Muscle layer of colon (tissue), 2 donors: ENCODE measurements at regions not wholly inside any gene's neighbourhood (a gene's known extent, or its start where the extent isn't known, plus 50 kb on each side); places are given as distances from the start of the nearest gene placed in this dataset.

ENCODE experiments used
- H3K27ac ChIP-seq: one replicate; pipeline ENCODE4 v1.7.0; 2013; ENCODE audit warnings: low read depth, mild to moderate bottlenecking, low read length, moderate library complexity
- H3K27me3 ChIP-seq, 2 donors: one replicate each; pipeline ENCODE4 v1.7.0; 2013; ENCODE audit warnings: low read length in 2 of 2, mild to moderate bottlenecking in 2 of 2; ENCODE audit not compliant: insufficient read depth in 2 of 2, control insufficient read depth in 1 of 2
- H3K36me3 ChIP-seq: one replicate; pipeline ENCODE4 v1.7.0; 2013; ENCODE audit warnings: mild to moderate bottlenecking, low read length; ENCODE audit not compliant: insufficient read depth
- H3K4me1 ChIP-seq: one replicate; pipeline ENCODE4 v1.7.0; 2013; ENCODE audit warnings: mild to moderate bottlenecking, low read length; ENCODE audit not compliant: insufficient read depth
- H3K4me3 ChIP-seq, 2 donors: one replicate each; pipeline ENCODE4 v1.7.0; 2013; ENCODE audit warnings: low read length in 2 of 2, low read depth in 1 of 2, mild to moderate bottlenecking in 1 of 2, moderate library complexity in 1 of 2
- H3K9ac ChIP-seq: one replicate; pipeline ENCODE4 v1.7.0; 2013; ENCODE audit warnings: low read length
- H3K9me3 ChIP-seq: one replicate; pipeline ENCODE4 v1.7.0; 2013; ENCODE audit warnings: mild to moderate bottlenecking, low read length
- donor health status: abdominal sarcoma.
- donor health status: Adenocarcinoma of cecum.

DNA sequence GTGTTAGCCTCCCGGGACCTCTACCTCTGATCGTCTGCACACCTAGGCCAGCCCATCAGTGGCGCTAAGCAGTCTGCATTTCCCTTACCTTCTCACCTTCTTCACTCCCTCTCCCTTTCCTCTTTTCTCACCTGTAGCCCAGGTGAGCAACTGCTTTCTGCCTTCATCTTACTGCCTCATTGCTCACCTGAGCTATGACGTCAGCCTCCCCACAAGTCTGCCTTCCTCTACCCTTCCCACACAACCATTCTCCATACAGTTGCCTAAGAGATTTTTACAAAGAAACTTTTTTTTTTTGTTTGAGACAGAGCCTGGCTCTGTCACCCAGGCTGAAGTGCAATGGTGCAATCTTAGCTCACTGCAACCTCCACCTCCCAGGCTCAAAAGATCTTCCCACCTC is 136.3 kb downstream of the BCOR start:
- Histone ChIP-seq H3K9ac (no peak overlapping the region), H3K4me3 (no peak overlapping the region), H3K27ac (no peak overlapping the region), H3K36me3 (no peaks in the 10 kb centered on the region), H3K4me1 (no peaks in the 10 kb centered on the region), H3K9me3 (no peaks in the 10 kb centered on the region), H3K27me3 (no peaks in the 10 kb centered on the region)

DNA sequence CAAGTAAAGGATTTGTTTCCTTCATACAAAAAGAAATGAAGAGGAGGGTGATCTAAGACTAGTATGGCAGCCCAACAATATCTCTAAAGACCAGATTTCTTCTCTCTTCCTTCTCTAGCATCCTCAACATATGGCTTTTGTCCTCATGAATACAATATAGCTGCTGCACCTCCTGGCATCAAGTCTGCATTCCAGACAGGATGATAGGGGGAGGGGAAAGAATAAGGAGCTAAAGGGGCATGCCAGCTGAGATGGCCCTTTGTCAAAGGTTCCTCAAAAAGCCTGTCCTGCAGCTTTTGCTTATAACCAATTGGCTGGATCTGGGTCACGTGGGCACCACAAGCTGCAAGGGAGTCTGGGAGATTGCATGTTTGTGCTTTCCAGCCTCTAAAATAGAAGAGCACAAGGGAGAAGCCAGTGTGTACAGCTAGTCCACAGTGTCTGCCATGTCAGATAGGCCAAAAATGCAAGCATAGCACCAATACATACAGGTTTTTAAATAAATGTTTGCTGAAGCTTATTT is 132.6 kb downstream of the BCOR start:
- Histone ChIP-seq H3K9ac (no peak overlapping the region), H3K9me3 (no peaks in the 10 kb centered on the region), H3K27me3 (no peaks in the 10 kb centered on the region), H3K27ac (no peak overlapping the region), H3K4me1 (no peaks in the 10 kb centered on the region), H3K36me3 (no peaks in the 10 kb centered on the region), H3K4me3 (no peak overlapping the region)

DNA sequence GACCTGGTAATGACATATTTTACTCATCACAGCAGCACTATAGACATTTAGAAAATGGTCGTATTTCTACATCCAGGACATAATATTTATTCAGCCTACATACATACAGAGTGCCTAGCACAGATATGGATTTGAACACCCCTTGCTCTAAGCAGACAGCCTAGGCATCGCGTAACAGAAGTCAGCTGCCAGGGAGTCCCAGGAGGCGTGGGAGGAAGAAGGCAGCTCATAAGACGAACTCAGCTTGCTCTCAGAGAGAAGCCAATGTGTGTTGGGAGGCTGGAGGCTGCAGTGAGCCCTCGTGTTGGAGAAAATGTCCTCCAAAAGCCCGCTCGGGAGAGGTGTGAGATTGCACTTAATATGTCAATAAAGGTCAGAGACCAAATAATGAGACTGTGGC is 131.6 kb downstream of the BCOR start:
- Histone ChIP-seq H3K9ac (no peak overlapping the region), H3K9me3 (no peaks in the 10 kb centered on the region), H3K4me1 (no peaks in the 10 kb centered on the region), H3K36me3 (no peaks in the 10 kb centered on the region), H3K27ac (no peak overlapping the region), H3K27me3 (no peaks in the 10 kb centered on the region), H3K4me3 (no peak overlapping the region)

DNA sequence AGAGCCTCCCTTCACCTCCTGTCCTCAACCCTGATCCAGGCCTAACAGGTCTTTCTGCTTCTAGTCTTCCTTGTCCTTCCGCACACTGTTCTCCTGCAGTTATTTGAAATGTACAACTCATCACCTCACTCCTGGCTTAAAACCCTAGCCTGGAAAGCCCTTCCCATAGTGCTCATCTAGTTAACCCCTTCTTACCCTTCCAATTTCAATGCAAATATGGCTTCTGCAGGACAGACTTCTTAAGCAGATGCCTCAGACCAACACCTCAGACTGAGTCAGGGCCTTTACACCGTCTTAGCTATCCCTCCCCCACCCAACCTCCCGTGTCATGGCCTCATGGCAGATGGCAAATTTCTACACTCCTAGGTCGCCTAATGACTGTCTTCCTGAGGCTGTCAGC is 130.4 kb downstream of the BCOR start:
- H3K36me3 ChIP-seq = no peaks in the 10 kb centered on the region
- no peak overlapping the region for H3K27ac ChIP-seq
- no peak overlapping the region for H3K4me3 ChIP-seq
- H3K9ac ChIP-seq = no peak overlapping the region
- H3K4me1 ChIP-seq = no peaks in the 10 kb centered on the region
- H3K9me3 ChIP-seq = peaks cover 9% of the 10 kb centered on the region
- H3K27me3 ChIP-seq = no peaks in the 10 kb centered on the region

DNA sequence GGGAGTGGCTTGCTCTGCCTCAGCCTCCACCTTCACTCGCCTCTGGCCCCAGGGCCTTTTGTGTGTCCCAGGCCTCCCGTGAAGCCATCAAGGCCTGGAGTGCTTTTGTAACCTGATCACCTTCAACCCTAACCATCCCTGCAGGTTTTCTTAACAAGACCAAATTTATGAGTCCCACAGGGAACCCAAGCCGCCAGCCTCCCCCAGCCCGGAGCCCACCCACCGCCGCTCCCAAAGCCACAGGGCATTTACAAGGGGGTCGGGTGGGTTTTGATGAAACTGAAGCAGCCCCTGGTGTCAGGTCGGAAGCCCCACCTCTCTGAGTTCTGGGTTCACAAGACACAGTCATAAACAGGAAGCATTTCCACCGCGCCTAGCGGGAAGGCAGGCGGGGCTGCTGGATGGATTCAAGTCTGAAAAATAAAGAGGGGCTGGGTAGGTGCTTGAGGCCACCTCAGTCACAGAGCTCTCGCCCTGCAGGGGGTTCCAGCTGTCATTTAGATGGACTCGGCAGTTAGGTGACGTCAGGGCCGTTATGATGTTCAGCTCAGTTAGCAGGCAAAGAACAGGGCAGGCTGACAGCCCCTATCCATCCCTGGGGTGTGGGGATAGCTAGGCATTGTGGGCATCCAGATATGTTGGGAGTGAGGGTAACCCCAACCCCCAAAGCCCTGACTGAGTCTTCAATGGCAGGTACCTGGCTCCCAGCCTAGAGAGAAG is 128.5 kb downstream of the BCOR start:
- H3K27ac ChIP-seq = no peak overlapping the region
- peaks cover 0 to 7% of the 10 kb centered on the region in 2 donors for H3K27me3 ChIP-seq
- H3K9ac ChIP-seq = no peak overlapping the region
- H3K4me1 ChIP-seq = no peaks in the 10 kb centered on the region
- H3K4me3 ChIP-seq = no peak overlapping the region
- peaks cover 12% of the 10 kb centered on the region for H3K9me3 ChIP-seq
- H3K36me3 ChIP-seq = no peaks in the 10 kb centered on the region

DNA sequence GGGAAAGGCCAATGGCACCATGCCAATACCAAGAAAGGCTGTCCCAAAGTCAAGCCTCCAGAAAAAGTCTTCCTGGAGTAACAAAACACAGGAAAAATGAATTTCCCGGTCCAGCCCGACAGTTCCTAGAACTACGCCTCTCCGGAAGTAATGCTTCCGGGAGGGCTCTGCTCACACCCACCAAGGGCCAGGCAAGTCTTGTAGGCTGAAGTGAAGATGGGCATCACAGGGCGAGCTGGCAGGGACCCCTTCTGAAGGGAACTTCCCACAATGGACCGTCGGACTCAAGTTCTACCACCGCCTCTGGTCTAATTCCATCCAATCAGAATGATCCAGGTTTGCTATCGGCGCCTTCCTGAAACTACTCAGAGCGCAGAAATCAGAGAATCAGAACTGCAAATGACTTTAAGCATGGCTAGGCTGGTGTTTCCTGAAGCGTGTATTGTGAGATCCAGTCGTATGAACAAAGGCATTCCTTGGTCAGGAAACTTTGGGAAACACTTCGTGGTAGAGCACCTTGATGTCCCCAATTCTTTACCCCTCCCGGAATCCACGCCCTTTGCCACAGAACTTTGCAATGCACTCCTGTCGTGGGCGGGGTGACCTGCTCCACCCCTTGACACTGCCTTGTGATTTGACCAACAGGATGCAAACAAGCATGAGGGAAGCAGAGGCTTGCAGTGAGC is 127.8 kb downstream of the BCOR start:
- Histone ChIP-seq H3K9ac (no peak overlapping the region), H3K4me1 (no peaks in the 10 kb centered on the region), H3K27me3 (peaks cover 0 to 7% of the 10 kb centered on the region in 2 donors), H3K9me3 (peaks cover 12% of the 10 kb centered on the region), H3K4me3 (no peak overlapping the region), H3K27ac (no peak overlapping the region), H3K36me3 (no peaks in the 10 kb centered on the region)

DNA sequence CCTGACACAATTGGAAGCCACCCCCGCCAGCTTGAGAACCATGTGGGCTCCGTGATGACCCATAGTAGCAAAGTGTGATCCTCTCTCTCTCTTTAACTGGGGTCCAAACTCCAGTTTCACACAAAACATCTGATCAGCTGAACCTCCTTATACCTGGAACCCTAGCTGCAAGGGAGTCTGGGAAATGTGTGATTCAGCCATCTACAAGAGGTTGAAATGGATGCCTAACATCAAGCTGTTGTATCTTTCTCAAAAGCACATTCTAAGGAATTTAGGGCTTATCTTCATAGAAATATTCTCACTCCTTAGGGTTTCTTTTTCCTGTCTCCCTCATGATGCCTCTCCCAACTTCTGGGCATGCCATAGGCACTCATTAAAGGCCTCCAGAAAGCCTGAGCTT is 126.0 kb downstream of the BCOR start:
- no peaks in the 10 kb centered on the region for H3K4me1 ChIP-seq
- H3K27me3 ChIP-seq = peaks cover 0 to 7% of the 10 kb centered on the region in 2 donors
- no peak overlapping the region for H3K4me3 ChIP-seq
- no peak overlapping the region for H3K9ac ChIP-seq
- H3K36me3 ChIP-seq = no peaks in the 10 kb centered on the region
- no peak overlapping the region for H3K27ac ChIP-seq
- H3K9me3 ChIP-seq = peaks cover 12% of the 10 kb centered on the region

DNA sequence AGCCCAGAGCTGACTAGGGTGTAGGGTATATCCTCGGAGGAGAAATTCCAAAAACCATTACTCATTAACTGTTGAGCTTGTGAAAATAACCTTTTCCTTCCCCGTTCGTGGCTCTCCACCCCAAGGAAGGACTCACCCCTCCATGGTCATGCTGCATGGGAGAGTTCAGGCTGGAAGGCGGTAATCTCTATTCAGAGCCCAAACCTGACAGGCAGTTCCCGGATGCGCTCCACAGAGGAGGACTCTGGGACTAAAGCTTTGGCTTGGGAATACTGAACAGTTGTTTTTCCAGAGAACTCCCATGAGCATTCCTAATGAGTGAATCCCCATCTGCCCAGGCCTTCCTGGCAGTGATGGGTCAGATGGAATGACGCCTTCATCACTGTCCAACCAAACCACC is 125.4 kb downstream of the BCOR start:
- peaks cover 0 to 7% of the 10 kb centered on the region in 2 donors for H3K27me3 ChIP-seq
- peaks cover 12% of the 10 kb centered on the region for H3K9me3 ChIP-seq
- no peak overlapping the region for H3K4me3 ChIP-seq
- no peak overlapping the region for H3K27ac ChIP-seq
- H3K36me3 ChIP-seq = no peaks in the 10 kb centered on the region
- H3K9ac ChIP-seq = no peak overlapping the region
- H3K4me1 ChIP-seq = no peaks in the 10 kb centered on the region

DNA sequence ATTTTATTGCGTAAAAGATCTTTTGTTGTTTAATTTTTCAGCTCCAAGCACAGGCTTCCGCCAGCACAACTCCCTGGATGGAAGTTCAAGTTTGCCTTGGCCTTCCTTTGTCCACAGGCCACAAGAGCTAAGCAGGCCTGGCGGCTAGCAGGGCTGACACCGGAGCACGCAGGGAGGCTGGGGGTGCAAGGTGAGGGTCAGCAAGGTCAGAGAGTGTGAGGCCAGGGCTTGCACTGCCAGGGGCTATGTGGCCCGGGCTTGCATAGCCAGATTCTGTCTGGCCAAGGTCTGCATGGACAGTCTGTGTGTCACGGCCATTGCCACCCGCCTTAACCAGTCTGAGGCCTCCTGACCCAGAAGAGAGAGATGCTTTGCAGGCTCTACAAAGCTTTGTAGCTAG is 123.9 kb downstream of the BCOR start:
- Histone ChIP-seq H3K9me3 (peaks cover 12% of the 10 kb centered on the region), H3K4me1 (no peaks in the 10 kb centered on the region)

DNA sequence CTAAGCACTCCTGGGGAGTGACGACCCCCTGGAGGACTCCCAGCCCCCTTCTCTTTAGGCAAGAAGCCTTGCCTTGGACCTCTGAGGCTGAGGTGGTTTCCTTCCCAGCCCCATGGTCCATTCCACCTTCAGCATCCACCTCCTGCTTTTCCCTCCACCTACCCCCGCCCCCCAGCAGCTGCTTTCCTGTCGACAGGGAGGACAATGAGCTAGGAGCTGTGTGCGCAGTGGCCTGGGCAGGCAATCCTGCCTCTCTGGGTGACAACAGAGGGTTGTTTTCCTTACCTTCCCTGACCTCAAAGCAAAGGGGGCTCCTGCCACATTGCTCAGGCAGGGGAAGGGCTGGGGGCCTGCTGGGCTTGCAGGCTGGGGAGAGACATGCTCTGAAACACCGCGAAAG is 123.5 kb downstream of the BCOR start:
- Histone ChIP-seq H3K4me1 (no peaks in the 10 kb centered on the region), H3K27ac (no peak overlapping the region), H3K27me3 (peaks cover 0 to 7% of the 10 kb centered on the region in 2 donors), H3K9ac (no peak overlapping the region), H3K36me3 (no peaks in the 10 kb centered on the region), H3K4me3 (no peak overlapping the region), H3K9me3 (peaks cover 12% of the 10 kb centered on the region)

More for the DNA sequence above, 123.9 kb downstream of the BCOR start:
- no peak overlapping the region for H3K9ac ChIP-seq
- H3K4me3 ChIP-seq = no peak overlapping the region
- no peak overlapping the region for H3K27ac ChIP-seq
- no peaks in the 10 kb centered on the region for H3K36me3 ChIP-seq
- peaks cover 0 to 7% of the 10 kb centered on the region in 2 donors for H3K27me3 ChIP-seq

DNA sequence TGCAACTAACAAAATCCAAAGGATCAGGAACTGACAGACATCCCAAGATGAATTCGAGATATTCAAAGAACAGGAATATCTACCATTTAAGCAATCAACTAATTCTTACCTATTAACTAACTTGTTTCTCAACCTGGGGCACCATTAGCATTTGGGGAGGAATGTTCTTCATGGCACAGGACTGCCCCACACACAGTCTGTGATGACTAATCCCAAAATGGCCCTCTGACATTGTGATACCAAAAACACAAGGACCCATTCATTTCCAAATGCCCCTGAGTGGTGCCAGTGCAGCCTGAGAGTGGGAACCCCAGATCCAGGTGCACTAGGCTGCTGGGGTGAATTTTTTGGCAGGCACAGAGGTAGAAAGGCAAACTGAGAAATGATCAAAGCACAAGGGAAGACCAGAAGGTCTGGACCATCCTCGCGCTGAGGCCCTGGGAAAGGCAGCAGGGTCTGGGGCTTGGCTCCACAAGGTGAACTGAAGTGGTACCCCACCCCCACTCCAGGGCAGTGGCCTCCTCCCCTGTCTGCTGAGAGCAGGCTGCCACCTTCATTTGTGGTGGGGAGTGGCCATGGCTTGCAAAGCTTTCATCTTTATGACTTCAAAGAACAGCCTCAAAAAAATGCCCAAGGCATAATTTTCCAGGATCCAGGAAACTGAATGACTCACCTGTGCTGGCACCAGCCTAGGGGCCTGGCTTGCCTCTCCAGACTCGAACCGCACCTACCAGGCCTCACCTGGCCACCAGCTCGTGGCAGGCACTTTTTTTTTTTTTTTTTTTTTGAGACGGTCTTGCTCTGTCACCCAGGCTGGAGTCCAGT is 122.4 kb downstream of the BCOR start:
- Histone ChIP-seq H3K4me1 (no peaks in the 10 kb centered on the region), H3K9me3 (peaks cover 12% of the 10 kb centered on the region), H3K9ac (no peak overlapping the region), H3K27ac (no peak overlapping the region), H3K36me3 (no peaks in the 10 kb centered on the region), H3K27me3 (peaks cover 0 to 7% of the 10 kb centered on the region in 2 donors), H3K4me3 (no peak overlapping the region)
